OCI-LY3 (cell line): ENCODE measurements at regions not wholly inside any gene's neighbourhood (a gene's known extent, or its start where the extent isn't known, plus 50 kb on each side); places are given as distances from the start of the nearest gene placed in this dataset.

ENCODE experiments used
- EZH2phosphoT487 ChIP-seq: fragments of 200-600 bp; shearing (Covaris generic); IDR thresholded peaks from 2 replicates; pipeline ENCODE4 v1.6.1; 2018; ENCODE audit warnings: antibody characterized with exemption, mixed run types, low read depth
- TF ChIP-seq, protein P1 (sequence below): fragments of 200-600, 300-600 bp; sonication (generic); IDR thresholded peaks from 2 replicates; pipeline ENCODE4 v1.5.1; 2014; ENCODE audit warnings: antibody characterized with exemption, low read length, low read depth

DNA sequence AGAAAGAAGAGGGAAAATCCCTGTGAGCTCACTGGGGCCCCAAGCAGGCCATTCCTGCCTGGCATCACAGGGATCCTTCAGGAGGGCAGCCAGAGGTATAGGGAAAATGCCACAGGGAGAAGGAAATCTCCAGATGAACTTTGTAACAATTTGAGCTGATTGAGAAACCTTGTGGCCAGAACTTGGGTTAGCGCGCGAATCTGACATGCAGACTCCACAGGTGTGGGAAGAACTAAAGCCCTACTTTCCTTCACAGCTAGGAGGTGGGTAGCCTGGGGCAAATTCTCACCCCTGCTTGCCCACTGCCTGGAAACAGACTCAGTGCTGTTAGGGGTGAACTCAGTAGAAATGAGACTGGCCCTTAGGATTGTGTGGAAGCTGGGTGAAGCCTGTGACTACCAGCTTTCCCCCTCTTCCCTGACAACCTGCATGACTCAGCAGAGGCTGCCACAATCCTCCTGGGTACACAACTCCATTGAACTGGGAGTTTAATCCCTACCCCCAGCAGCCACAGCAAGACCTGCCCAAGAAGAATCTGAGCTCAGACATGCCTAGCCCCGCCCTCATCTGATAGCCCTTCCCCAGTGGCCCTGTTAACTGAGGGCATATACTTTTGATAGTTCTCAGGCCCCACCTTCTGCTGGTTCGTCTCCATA, 57.2 kb upstream of the USP9Y start:
- TF ChIP-seq, protein P1, sequence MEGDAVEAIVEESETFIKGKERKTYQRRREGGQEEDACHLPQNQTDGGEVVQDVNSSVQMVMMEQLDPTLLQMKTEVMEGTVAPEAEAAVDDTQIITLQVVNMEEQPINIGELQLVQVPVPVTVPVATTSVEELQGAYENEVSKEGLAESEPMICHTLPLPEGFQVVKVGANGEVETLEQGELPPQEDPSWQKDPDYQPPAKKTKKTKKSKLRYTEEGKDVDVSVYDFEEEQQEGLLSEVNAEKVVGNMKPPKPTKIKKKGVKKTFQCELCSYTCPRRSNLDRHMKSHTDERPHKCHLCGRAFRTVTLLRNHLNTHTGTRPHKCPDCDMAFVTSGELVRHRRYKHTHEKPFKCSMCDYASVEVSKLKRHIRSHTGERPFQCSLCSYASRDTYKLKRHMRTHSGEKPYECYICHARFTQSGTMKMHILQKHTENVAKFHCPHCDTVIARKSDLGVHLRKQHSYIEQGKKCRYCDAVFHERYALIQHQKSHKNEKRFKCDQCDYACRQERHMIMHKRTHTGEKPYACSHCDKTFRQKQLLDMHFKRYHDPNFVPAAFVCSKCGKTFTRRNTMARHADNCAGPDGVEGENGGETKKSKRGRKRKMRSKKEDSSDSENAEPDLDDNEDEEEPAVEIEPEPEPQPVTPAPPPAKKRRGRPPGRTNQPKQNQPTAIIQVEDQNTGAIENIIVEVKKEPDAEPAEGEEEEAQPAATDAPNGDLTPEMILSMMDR = no peak
- no peak for TF ChIP-seq EZH2phosphoT487
